Neural cell (in vitro differentiated cells): ENCODE measurements at regions not wholly inside any gene's neighbourhood (a gene's known extent, or its start where the extent isn't known, plus 50 kb on each side); places are given as distances from the start of the nearest gene placed in this dataset.

Source experiments
- H2AFZ ChIP-seq: fragments of 200-600, 300-800 bp; sonication (generic), shearing (Covaris generic); 2 replicates; pipeline ENCODE4 v1.6.0; 2014; ENCODE audit warnings: low read depth, mild to moderate bottlenecking, antibody characterized with exemption, low read length, moderate library complexity
- H3F3A ChIP-seq: fragments of 200-600 bp; shearing (Covaris generic); 2 replicates; pipeline ENCODE4 v1.6.1; 2016; ENCODE audit warnings: mild to moderate bottlenecking, moderate library complexity, mixed read lengths, antibody characterized with exemption, low read length; ENCODE audit not compliant: insufficient read depth, poor library complexity, severe bottlenecking
- H3K27ac ChIP-seq: fragments of 200-600, 300-800 bp; sonication (generic), shearing (Covaris generic); 2 replicates; pipeline ENCODE4 v1.5.1; 2014; ENCODE audit warnings: mild to moderate bottlenecking, low read length, moderate library complexity
- H3K27me3 ChIP-seq: fragments of 300-800, 200-600 bp; sonication (generic), shearing (Covaris generic); 2 replicates; pipeline ENCODE4 v1.6.0; 2014; ENCODE audit warnings: mild to moderate bottlenecking, low read depth, low read length, moderate library complexity; ENCODE audit not compliant: insufficient read depth
- H3K36me3 ChIP-seq: fragments of 300-800, 200-600 bp; sonication (generic), shearing (Covaris generic); 2 replicates; pipeline ENCODE4 v1.5.1; 2014; ENCODE audit warnings: mild to moderate bottlenecking, antibody characterized with exemption, low read length, moderate library complexity; ENCODE audit not compliant: insufficient read depth
- H3K4me2 ChIP-seq: fragments of 300-800, 200-600 bp; sonication (generic), shearing (Covaris generic); 2 replicates; pipeline ENCODE4 v1.6.0; 2014; ENCODE audit warnings: mild to moderate bottlenecking, low read length
- H3K4me3 ChIP-seq: fragments of 300-800, 200-600 bp; sonication (generic), shearing (Covaris generic); 2 replicates; pipeline ENCODE4 v1.5.1; 2014; ENCODE audit warnings: mild to moderate bottlenecking, low read length, moderate library complexity
- H3K79me2 ChIP-seq: fragments of 200-600 bp; shearing (Covaris generic); replicated peaks from 2 replicates; pipeline ENCODE4 v1.6.0; 2014; ENCODE audit warnings: mild to moderate bottlenecking, low read length, moderate library complexity; ENCODE audit not compliant: insufficient read depth
- H3K9ac ChIP-seq: fragments of 300-800, 200-600 bp; sonication (generic), shearing (Covaris generic); 2 replicates; pipeline ENCODE4 v1.6.1; 2016; ENCODE audit warnings: mild to moderate bottlenecking, low read length, mixed read lengths
- H3K9me2 ChIP-seq: fragments of 200-600 bp; shearing (Covaris generic); 2 replicates; pipeline ENCODE4 v1.6.1; 2016; ENCODE audit warnings: mild to moderate bottlenecking, low read length, mixed read lengths; ENCODE audit not compliant: insufficient read depth
- H3K9me3 ChIP-seq: fragments of 200-600, 300-800 bp; sonication (generic), shearing (Covaris generic); 2 replicates; pipeline ENCODE4 v1.6.1; 2016; ENCODE audit warnings: mild to moderate bottlenecking, mixed run types, low read length, moderate library complexity, mixed read lengths
- H4K20me1 ChIP-seq: fragments of 200-600 bp; shearing (Covaris generic); 2 replicates; pipeline ENCODE4 v1.6.1; 2016; ENCODE audit warnings: mild to moderate bottlenecking, mixed run types; ENCODE audit not compliant: insufficient read depth
- CTCF ChIP-seq: fragments of 450-650 bp; IDR thresholded peaks from 2 replicates; pipeline ENCODE4 v1.5.1; 2014; ENCODE audit warnings: antibody characterized with exemption, mild to moderate bottlenecking, moderate library complexity; ENCODE audit not compliant: poor library complexity, severe bottlenecking
- EP300 ChIP-seq: fragments of 450-650 bp; conservative IDR thresholded peaks from 2 replicates; pipeline ENCODE4 v1.6.1; 2014; ENCODE audit warnings: antibody characterized with exemption, mild to moderate bottlenecking, moderate library complexity; ENCODE audit not compliant: poor library complexity, severe bottlenecking
- EZH2 ChIP-seq: fragments of 200-600, 300-800 bp; shearing (Covaris generic), sonication (generic); IDR thresholded peaks from 2 replicates; pipeline ENCODE4 v1.6.1; 2014; ENCODE audit warnings: antibody characterized with exemption, low read length, borderline replicate concordance, mild to moderate bottlenecking; ENCODE audit not compliant: insufficient read depth, poor library complexity, severe bottlenecking
- MXI1 ChIP-seq: fragments of 450-650 bp; conservative IDR thresholded peaks from 2 replicates; pipeline ENCODE4 v1.6.1; 2014; ENCODE audit warnings: antibody characterized with exemption, mild to moderate bottlenecking; ENCODE audit not compliant: poor library complexity, severe bottlenecking
- POLR2AphosphoS5 ChIP-seq: IDR thresholded peaks from 2 replicates; pipeline ENCODE4 v1.6.1; 2012
- RAD21 ChIP-seq: fragments of 450-650 bp; conservative IDR thresholded peaks from 2 replicates; pipeline ENCODE4 v1.6.1; 2014; ENCODE audit warnings: antibody characterized with exemption, mild to moderate bottlenecking, moderate library complexity
- REST ChIP-seq: IDR thresholded peaks from 2 replicates; pipeline ENCODE4 v1.6.1; 2012; ENCODE audit warnings: borderline replicate concordance
- SMC3 ChIP-seq: fragments of 450-650 bp; conservative IDR thresholded peaks from 2 replicates; pipeline ENCODE4 v1.6.1; 2014; ENCODE audit warnings: antibody characterized with exemption, mild to moderate bottlenecking, moderate library complexity; ENCODE audit not compliant: poor library complexity
- TAF1 ChIP-seq: IDR thresholded peaks from 2 replicates; pipeline ENCODE4 v1.6.1; 2012; ENCODE audit warnings: low read depth

GRCh38 chr10:106336874-106337273, 827.6 kb downstream of the SORCS1 start:
- TF ChIP-seq CTCF (no peak), POLR2AphosphoS5 (no peak), REST (no peak), SMC3 (no peak), EP300 (no peak), MXI1 (no peak), RAD21 (no peak), EZH2 (no peak), TAF1 (no peak)

GRCh38 chr10:106327747-106328146, 836.8 kb downstream of the SORCS1 start:
- Histone ChIP-seq H3K9me2 (no peaks in the 10 kb centered on the region), H3K9me3 (no peaks in the 10 kb centered on the region), H2AFZ (no peak overlapping the region), H3K27me3 (no peaks in the 10 kb centered on the region), H3K4me3 (no peak overlapping the region), H3K79me2 (no peaks in the 10 kb centered on the region), H3F3A (no peaks in the 10 kb centered on the region), H3K27ac (no peak overlapping the region), H4K20me1 (no peaks in the 10 kb centered on the region), H3K36me3 (no peaks in the 10 kb centered on the region), H3K4me2 (no peak overlapping the region), H3K9ac (no peak overlapping the region)
- TF ChIP-seq SMC3 (no peak), POLR2AphosphoS5 (no peak), TAF1 (no peak), CTCF (no peak), EZH2 (no peak), REST (no peak), RAD21 (no peak), MXI1 (no peak), EP300 (no peak)

More at GRCh38 chr10:106336874-106337273, 827.6 kb downstream of the SORCS1 start:
- Histone ChIP-seq H2AFZ (no peak overlapping the region), H3K9ac (no peak overlapping the region), H3K9me2 (no peaks in the 10 kb centered on the region), H3K27ac (no peak overlapping the region), H3K79me2 (no peaks in the 10 kb centered on the region), H4K20me1 (no peaks in the 10 kb centered on the region), H3K4me2 (no peak overlapping the region), H3F3A (no peaks in the 10 kb centered on the region), H3K36me3 (no peaks in the 10 kb centered on the region), H3K9me3 (no peaks in the 10 kb centered on the region), H3K27me3 (no peaks in the 10 kb centered on the region), H3K4me3 (no peak overlapping the region)
